ENCODE measurements at regions not wholly inside any gene's neighbourhood (a gene's known extent, or its start where the extent isn't known, plus 50 kb on each side); places are given as distances from the start of the nearest gene placed in this dataset.

- Histone ChIP-seq H3K36me3 (ENCODE audit: control insufficient read depth in 1 of 2, insufficient read depth in 2 of 2, low read length in 2 of 2) (peaks cover 2 to 22% of the 10 kb centered on the region in 2 experiments; a peak in 2 of 4 replicates), H3K4me3 (replicated peaks in 1 of 2; ENCODE audit: low read depth in 1 of 2, low read length in 2 of 2) (peak overlapping the region; percentile 27 to 41), H2AFZ (ENCODE audit: low read depth, low read length, poor library complexity, severe bottlenecking) (no peak overlapping the region), H3K27me3 (ENCODE audit: insufficient read depth, low read length) (no peaks in the 10 kb centered on the region), H3K9me2 (ENCODE audit: insufficient read depth) (no peaks in the 10 kb centered on the region), H3K27ac (ENCODE audit: low read depth, low read length) (peak overlapping the region; percentile 97), H3K9me3 (ENCODE audit: control insufficient read depth in 1 of 2, insufficient read depth in 1 of 2, low read depth in 1 of 2, low read length in 2 of 2) (no peaks in the 10 kb centered on the region), H3K9ac (ENCODE audit: low read length) (peak overlapping the region; percentile 59), H3K4me1 (ENCODE audit: control insufficient read depth in 1 of 2, insufficient read depth in 2 of 2, low read length in 2 of 2) (peaks cover 96 to 100% of the 10 kb centered on the region in 2 experiments), H3K4me2 (ENCODE audit: low read length) (peak overlapping the region; percentile 98), H3K79me2 (ENCODE audit: insufficient read depth, low read length) (peaks cover 96% of the 10 kb centered on the region), H4K20me1 (ENCODE audit: insufficient read depth) (no peaks in the 10 kb centered on the region)
- BruUV-seq (replicated peaks) = TSS peak; percentile 90
- peak; percentile 97 for DNase-seq (ENCODE audit: low read depth, low spot score)
- TF ChIP-seq CBX3 (IDR thresholded peaks at IDR 0.05; ENCODE audit: low read depth) (no peak), TCF7L2 (IDR thresholded peaks at IDR 0.05; ENCODE audit: borderline replicate concordance, extremely low read depth, insufficient read depth, insufficient read length) (peak; percentile 70), EZH2phosphoT487 (IDR thresholded peaks at IDR 0.05; ENCODE audit: borderline replicate concordance) (no peak), YY1 (IDR thresholded peaks at IDR 0.05; ENCODE audit: extremely low read depth, insufficient replicate concordance, low read depth, low read length) (peak; percentile 38), POLR2AphosphoS5 (IDR thresholded peaks at IDR 0.05; ENCODE audit: low read depth, low read length) (peak; percentile 57; the same call in 1 of the 2 replicates), FOSL1 (IDR thresholded peaks at IDR 0.05; ENCODE audit: low read depth) (no peak)
- peak; percentile 82 for ATAC-seq
- ChIA-PET POLR2A (interaction anchor here (0.8 to 1.2 kb wide), 3 partner anchors 9 to 358 kb away, joined by 3 to 13 read pairs (median 4); no protein-coding TSS in a partner anchor), RAD21 (ENCODE audit: low non-redundant PET in 1 of 2, low total read pairs in 2 of 2, uncharacterized antibody in 2 of 2, unreplicated experiment in 2 of 2) (interaction anchor here (0.6 to 1.7 kb wide), 3 partner anchors 13 to 27 kb away, joined by 4 to 6 read pairs (median 4); no protein-coding TSS in a partner anchor), CTCF (interaction anchor here (0.6 to 1.4 kb wide), 7 partner anchors 9 to 626 kb away, joined by 3 to 7 read pairs (median 4); partner anchors contain the start of gene TOR2A)
- intact Hi-C loops (cut with micrococcal nuclease) = loop anchor here (5.0 kb wide), 1 partner anchor 356 kb away; the partner anchor contains the start of gene ST6GALNAC4
Measured at GRCh38 chr9:127561491-127562278, 50.4 kb upstream of the STXBP1 start.
